ENCODE measurements at regions not wholly inside any gene's neighbourhood (a gene's known extent, or its start where the extent isn't known, plus 50 kb on each side); places are given as distances from the start of the nearest gene placed in this dataset.

- H3K79me2 ChIP-seq (ENCODE audit: insufficient read depth, low read length) = no peaks in the 10 kb centered on the region
- no peaks in the 10 kb centered on the region for H4K20me1 ChIP-seq (ENCODE audit: insufficient read depth, low read length)
- H3K9me3 ChIP-seq (ENCODE audit: low read depth, low read length) = no peaks in the 10 kb centered on the region
- no peak overlapping the region for H3K4me2 ChIP-seq (ENCODE audit: insufficient read depth, low read length)
- no peak overlapping the region for H3K4me3 ChIP-seq (ENCODE audit: insufficient read depth, low read length)
- TF ChIP-seq CTCF (IDR thresholded peaks at IDR 0.05; ENCODE audit: extremely low read depth, low read depth, low read length) = no peak
- no peak overlapping the region for H3K27ac ChIP-seq (ENCODE audit: low read depth, low read length)
- no peaks in the 10 kb centered on the region for H3K36me3 ChIP-seq (ENCODE audit: insufficient read depth, low read length)
- no peak overlapping the region for H2AFZ ChIP-seq (ENCODE audit: low read length)
- H3K4me1 ChIP-seq (ENCODE audit: insufficient read depth, low read length) = no peaks in the 10 kb centered on the region
- no peak for DNase-seq (ENCODE audit: insufficient read length, low spot score, missing footprints)
- H3K27me3 ChIP-seq (ENCODE audit: insufficient read depth, low read length) = no peaks in the 10 kb centered on the region
These were observed 598.0 kb downstream of the DIPK2A start for GRCh38 chr3:144569651-144570050.

- H3K4me2 ChIP-seq (ENCODE audit: insufficient read depth, low read length) = no peak overlapping the region
- no peaks in the 10 kb centered on the region for H3K36me3 ChIP-seq (ENCODE audit: insufficient read depth, low read length)
- no peak overlapping the region for H3K27ac ChIP-seq (ENCODE audit: low read depth, low read length)
- no peaks in the 10 kb centered on the region for H3K4me1 ChIP-seq (ENCODE audit: insufficient read depth, low read length)
- H2AFZ ChIP-seq (ENCODE audit: low read length) = no peak overlapping the region
- no peak for DNase-seq (ENCODE audit: insufficient read length, low spot score, missing footprints)
- H3K27me3 ChIP-seq (ENCODE audit: insufficient read depth, low read length) = no peaks in the 10 kb centered on the region
- no peak for TF ChIP-seq CTCF (IDR thresholded peaks at IDR 0.05; ENCODE audit: extremely low read depth, low read depth, low read length)
- H4K20me1 ChIP-seq (ENCODE audit: insufficient read depth, low read length) = no peaks in the 10 kb centered on the region
- H3K79me2 ChIP-seq (ENCODE audit: insufficient read depth, low read length) = no peaks in the 10 kb centered on the region
- H3K9me3 ChIP-seq (ENCODE audit: low read depth, low read length) = no peaks in the 10 kb centered on the region
- no peak overlapping the region for H3K4me3 ChIP-seq (ENCODE audit: insufficient read depth, low read length)
These were observed 612.2 kb downstream of the DIPK2A start for GRCh38 chr3:144583871-144584270.

GRCh38 chr3:144585408-144585807 lies 613.8 kb downstream of the DIPK2A start:
- DNase-seq (ENCODE audit: insufficient read length, low spot score, missing footprints) = no peak
- no peak for TF ChIP-seq CTCF (IDR thresholded peaks at IDR 0.05; ENCODE audit: extremely low read depth, low read depth, low read length)
- no peak overlapping the region for H3K4me2 ChIP-seq (ENCODE audit: insufficient read depth, low read length)
- H4K20me1 ChIP-seq (ENCODE audit: insufficient read depth, low read length) = no peaks in the 10 kb centered on the region
- H3K27ac ChIP-seq (ENCODE audit: low read depth, low read length) = no peak overlapping the region
- no peaks in the 10 kb centered on the region for H3K4me1 ChIP-seq (ENCODE audit: insufficient read depth, low read length)
- no peaks in the 10 kb centered on the region for H3K36me3 ChIP-seq (ENCODE audit: insufficient read depth, low read length)
- no peak overlapping the region for H3K4me3 ChIP-seq (ENCODE audit: insufficient read depth, low read length)
- no peak overlapping the region for H2AFZ ChIP-seq (ENCODE audit: low read length)
- H3K27me3 ChIP-seq (ENCODE audit: insufficient read depth, low read length) = no peaks in the 10 kb centered on the region
- H3K79me2 ChIP-seq (ENCODE audit: insufficient read depth, low read length) = no peaks in the 10 kb centered on the region
- no peaks in the 10 kb centered on the region for H3K9me3 ChIP-seq (ENCODE audit: low read depth, low read length)

GRCh38 chr3:144585953-144586352 lies 614.3 kb downstream of the DIPK2A start:
- Histone ChIP-seq H4K20me1 (ENCODE audit: insufficient read depth, low read length) (no peaks in the 10 kb centered on the region), H3K27me3 (ENCODE audit: insufficient read depth, low read length) (no peaks in the 10 kb centered on the region), H2AFZ (ENCODE audit: low read length) (peak overlapping the region; percentile 12), H3K79me2 (ENCODE audit: insufficient read depth, low read length) (no peaks in the 10 kb centered on the region), H3K4me1 (ENCODE audit: insufficient read depth, low read length) (no peaks in the 10 kb centered on the region), H3K9me3 (ENCODE audit: low read depth, low read length) (no peaks in the 10 kb centered on the region), H3K4me3 (ENCODE audit: insufficient read depth, low read length) (no peak overlapping the region), H3K36me3 (ENCODE audit: insufficient read depth, low read length) (no peaks in the 10 kb centered on the region), H3K4me2 (ENCODE audit: insufficient read depth, low read length) (no peak overlapping the region), H3K27ac (ENCODE audit: low read depth, low read length) (no peak overlapping the region)
- TF ChIP-seq CTCF (IDR thresholded peaks at IDR 0.05; ENCODE audit: extremely low read depth, low read depth, low read length) = no peak
- DNase-seq (ENCODE audit: insufficient read length, low spot score, missing footprints) = no peak

Data from osteoblast (primary cell).